Astrocyte (in vitro differentiated cells and primary cell): ENCODE measurements at regions not wholly inside any gene's neighbourhood (a gene's known extent, or its start where the extent isn't known, plus 50 kb on each side); places are given as distances from the start of the nearest gene placed in this dataset.

Source experiments
- DNase-seq: peaks from one replicate; pipeline ENCODE4 v3.0.0-alpha.2; 2010; ENCODE audit warnings: low read depth
- FAIRE-seq: peaks from 2 replicates; lab custom pipeline; 2011; peaks lifted over from hg19 to GRCh38; lab: Jason Lieb, UNC
- H2AFZ ChIP-seq: 2 replicates; pipeline ENCODE4 v1.6.0; 2012; ENCODE audit warnings: low read depth, low read length, inconsistent platforms
- H3K27ac ChIP-seq: 2 replicates; pipeline ENCODE4 v1.5.1; 2011; ENCODE audit warnings: low read depth, low read length, inconsistent platforms
- H3K27me3 ChIP-seq: 2 replicates; pipeline ENCODE4 v1.6.0; 2011; ENCODE audit warnings: low read length, inconsistent platforms; ENCODE audit not compliant: insufficient read depth
- H3K36me3 ChIP-seq: 2 replicates; pipeline ENCODE4 v1.5.1; 2011; ENCODE audit warnings: low read length, inconsistent platforms; ENCODE audit not compliant: insufficient read depth
- H3K4me1 ChIP-seq: 2 replicates; pipeline ENCODE4 v1.5.1; 2011; ENCODE audit warnings: low read length, inconsistent platforms; ENCODE audit not compliant: insufficient read depth
- H3K4me2 ChIP-seq: 2 replicates; pipeline ENCODE4 v1.6.0; 2012; ENCODE audit warnings: low read length, inconsistent platforms
- H3K4me3 ChIP-seq: 2 replicates; pipeline ENCODE4 v1.5.1; 2011; ENCODE audit warnings: low read depth, mild to moderate bottlenecking, low read length, inconsistent platforms; ENCODE audit not compliant: insufficient read depth
- H3K79me2 ChIP-seq: 2 replicates; pipeline ENCODE4 v1.6.0; 2012; ENCODE audit warnings: mild to moderate bottlenecking, low read length, inconsistent platforms; ENCODE audit not compliant: insufficient read depth
- H3K9ac ChIP-seq: 2 replicates; pipeline ENCODE4 v1.6.0; 2012; ENCODE audit warnings: mild to moderate bottlenecking, low read length, inconsistent platforms
- H3K9me3 ChIP-seq: 2 replicates; pipeline ENCODE4 v1.5.1; 2012; ENCODE audit warnings: low read depth, mild to moderate bottlenecking, low read length, inconsistent platforms; ENCODE audit not compliant: insufficient read depth
- H4K20me1 ChIP-seq: 2 replicates; pipeline ENCODE4 v1.6.0; 2012; ENCODE audit warnings: low read length, inconsistent platforms; ENCODE audit not compliant: insufficient read depth
- H3K27ac Mint-ChIP-seq: one replicate; pipeline ENCODE4 v1.8.0; 2021; ENCODE audit warnings: mild to moderate bottlenecking, mixed read lengths; ENCODE audit not compliant: unreplicated experiment
- H3K27me3 Mint-ChIP-seq: one replicate; pipeline ENCODE4 v1.8.0; 2021; ENCODE audit warnings: low read depth, mixed read lengths; ENCODE audit not compliant: unreplicated experiment
- H3K36me3 Mint-ChIP-seq: one replicate; pipeline ENCODE4 v1.8.0; 2021; ENCODE audit warnings: low read depth, mixed read lengths; ENCODE audit not compliant: unreplicated experiment
- H3K4me1 Mint-ChIP-seq: one replicate; pipeline ENCODE4 v1.8.0; 2021; ENCODE audit warnings: low read depth, mixed read lengths; ENCODE audit not compliant: unreplicated experiment
- H3K4me3 Mint-ChIP-seq: one replicate; pipeline ENCODE4 v1.8.0; 2021; ENCODE audit warnings: mild to moderate bottlenecking, moderate library complexity, mixed read lengths; ENCODE audit not compliant: unreplicated experiment
- H3K9me3 Mint-ChIP-seq: one replicate; pipeline ENCODE4 v1.8.0; 2021; ENCODE audit warnings: mild to moderate bottlenecking, mixed read lengths; ENCODE audit not compliant: unreplicated experiment
- EZH2 ChIP-seq: IDR thresholded peaks from 2 replicates; pipeline ENCODE4 v1.6.1; 2012; ENCODE audit warnings: mild to moderate bottlenecking, low read length, inconsistent platforms; ENCODE audit not compliant: insufficient read depth
- TF ChIP-seq, protein P1 (sequence below): IDR thresholded peaks from 2 replicates; pipeline ENCODE4 v1.5.1; 2011; ENCODE audit warnings: low read depth, mild to moderate bottlenecking, inconsistent platforms, low read length, moderate library complexity; ENCODE audit not compliant: insufficient read depth

DNA sequence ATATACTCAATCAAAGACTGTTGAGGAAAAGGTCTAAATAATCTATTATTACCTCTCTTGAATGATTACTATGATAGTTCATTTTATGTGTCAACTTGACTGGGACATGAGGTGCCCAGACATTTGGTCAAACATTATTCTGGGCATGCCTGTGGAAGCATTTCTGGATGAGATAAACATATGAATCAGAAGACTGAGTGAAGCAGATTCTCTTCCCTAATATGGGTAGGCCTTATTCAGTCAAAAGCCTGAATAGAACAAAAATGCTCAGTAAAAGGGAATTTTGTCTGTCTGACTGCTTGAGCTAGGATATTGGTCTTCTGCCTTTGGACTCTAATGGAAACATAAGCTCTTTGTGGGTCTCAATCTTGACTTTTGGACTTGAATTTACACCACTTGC lies 73.3 kb upstream of the SOX13 start:
- H3K36me3 ChIP-seq: no peaks in the 10 kb centered on the region
- no peaks in the 10 kb centered on the region for H3K79me2 ChIP-seq
- no peak overlapping the region for H3K27ac ChIP-seq
- Mint-ChIP-seq H3K4me3 (no peak overlapping the region), H3K27me3 (peaks cover 17% of the 10 kb centered on the region), H3K9me3 (peaks cover 5% of the 10 kb centered on the region), H3K27ac (no peak overlapping the region), H3K4me1 (peaks cover 3% of the 10 kb centered on the region), H3K36me3 (peaks cover 1% of the 10 kb centered on the region)
- H3K27me3 ChIP-seq: peaks cover 6% of the 10 kb centered on the region
- H2AFZ ChIP-seq: no peak overlapping the region
- TF ChIP-seq, protein P1, sequence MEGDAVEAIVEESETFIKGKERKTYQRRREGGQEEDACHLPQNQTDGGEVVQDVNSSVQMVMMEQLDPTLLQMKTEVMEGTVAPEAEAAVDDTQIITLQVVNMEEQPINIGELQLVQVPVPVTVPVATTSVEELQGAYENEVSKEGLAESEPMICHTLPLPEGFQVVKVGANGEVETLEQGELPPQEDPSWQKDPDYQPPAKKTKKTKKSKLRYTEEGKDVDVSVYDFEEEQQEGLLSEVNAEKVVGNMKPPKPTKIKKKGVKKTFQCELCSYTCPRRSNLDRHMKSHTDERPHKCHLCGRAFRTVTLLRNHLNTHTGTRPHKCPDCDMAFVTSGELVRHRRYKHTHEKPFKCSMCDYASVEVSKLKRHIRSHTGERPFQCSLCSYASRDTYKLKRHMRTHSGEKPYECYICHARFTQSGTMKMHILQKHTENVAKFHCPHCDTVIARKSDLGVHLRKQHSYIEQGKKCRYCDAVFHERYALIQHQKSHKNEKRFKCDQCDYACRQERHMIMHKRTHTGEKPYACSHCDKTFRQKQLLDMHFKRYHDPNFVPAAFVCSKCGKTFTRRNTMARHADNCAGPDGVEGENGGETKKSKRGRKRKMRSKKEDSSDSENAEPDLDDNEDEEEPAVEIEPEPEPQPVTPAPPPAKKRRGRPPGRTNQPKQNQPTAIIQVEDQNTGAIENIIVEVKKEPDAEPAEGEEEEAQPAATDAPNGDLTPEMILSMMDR: no peak
- TF ChIP-seq EZH2: no peak
- H3K4me1 ChIP-seq: no peaks in the 10 kb centered on the region
- H3K9me3 ChIP-seq: no peaks in the 10 kb centered on the region
- no peak overlapping the region for H3K9ac ChIP-seq
- no peak overlapping the region for H3K4me3 ChIP-seq
- FAIRE-seq (no peak), DNase-seq (peak; percentile 29)
- H4K20me1 ChIP-seq: no peaks in the 10 kb centered on the region
- H3K4me2 ChIP-seq: no peak overlapping the region

DNA sequence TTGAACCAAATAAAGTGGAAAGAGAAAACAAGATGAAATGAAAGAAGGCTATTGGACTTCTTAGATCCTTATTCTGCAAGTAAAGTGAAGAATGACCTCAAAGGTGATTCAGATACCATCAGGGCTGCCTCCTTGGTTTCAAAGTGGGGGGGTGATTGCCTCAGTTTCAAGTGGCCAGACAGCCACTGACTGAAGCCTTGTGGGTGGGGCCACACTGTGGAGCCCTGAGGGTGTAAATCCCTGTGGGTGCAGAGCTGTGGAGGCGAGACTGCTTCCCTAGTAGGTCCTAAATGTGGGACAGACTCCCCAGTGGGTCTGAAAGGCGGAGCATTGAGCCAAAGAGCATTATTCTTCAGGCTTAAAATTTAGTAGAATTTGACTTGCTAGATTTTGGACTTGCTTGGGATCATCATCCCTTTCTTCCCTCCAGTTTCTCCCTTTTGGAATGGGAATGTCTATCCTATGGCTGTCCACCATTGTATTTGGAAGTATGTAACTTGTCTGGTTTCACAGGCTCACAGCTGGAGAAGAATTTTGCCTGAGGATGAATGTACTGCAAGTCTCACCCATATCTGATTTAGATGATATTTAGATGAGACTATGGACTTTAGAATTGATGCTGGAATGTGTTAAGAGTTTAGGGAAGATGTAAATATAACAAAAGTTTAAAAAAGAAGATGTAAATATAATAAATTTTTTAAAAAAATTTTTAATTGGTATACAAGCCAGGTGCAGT lies 71.6 kb upstream of the SOX13 start:
- Histone ChIP-seq H4K20me1 (no peaks in the 10 kb centered on the region), H3K4me2 (no peak overlapping the region), H2AFZ (no peak overlapping the region), H3K4me1 (no peaks in the 10 kb centered on the region), H3K36me3 (no peaks in the 10 kb centered on the region), H3K9ac (no peak overlapping the region), H3K9me3 (no peaks in the 10 kb centered on the region), H3K79me2 (no peaks in the 10 kb centered on the region), H3K27me3 (no peaks in the 10 kb centered on the region), H3K27ac (no peak overlapping the region), H3K4me3 (no peak overlapping the region)
- no peak overlapping the region for H3K4me3 Mint-ChIP-seq
- peaks cover 2% of the 10 kb centered on the region for H3K4me1 Mint-ChIP-seq
- DNase-seq (no peak), FAIRE-seq (no peak)
- H3K27me3 Mint-ChIP-seq: peaks cover 3% of the 10 kb centered on the region
- H3K36me3 Mint-ChIP-seq: no peaks in the 10 kb centered on the region
- no peak for TF ChIP-seq EZH2
- TF ChIP-seq, protein P1: no peak
- peaks cover 5% of the 10 kb centered on the region for H3K9me3 Mint-ChIP-seq
- H3K27ac Mint-ChIP-seq: no peak overlapping the region

DNA sequence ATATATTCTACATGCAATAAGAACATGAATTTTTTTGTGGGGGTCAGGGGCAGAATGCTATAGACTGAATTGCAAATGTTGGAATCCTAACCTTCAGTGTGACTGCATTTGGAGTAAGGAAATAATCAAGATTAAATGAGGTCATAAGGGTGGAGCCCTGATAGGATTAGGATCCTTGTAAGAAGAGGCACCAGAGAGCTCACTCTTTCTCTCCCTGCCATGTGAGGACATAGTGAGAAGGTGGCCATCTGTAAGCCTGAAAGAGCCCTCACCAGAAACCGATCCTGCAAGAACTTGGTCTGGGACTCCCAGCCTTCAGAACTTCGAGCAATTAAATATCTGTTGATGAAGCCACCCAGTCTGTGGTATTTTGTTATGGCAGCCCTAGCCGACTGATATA lies 70.3 kb upstream of the SOX13 start:
- no peak overlapping the region for H3K27ac Mint-ChIP-seq
- no peaks in the 10 kb centered on the region for H3K79me2 ChIP-seq
- no peak overlapping the region for H3K27ac ChIP-seq
- no peaks in the 10 kb centered on the region for H3K36me3 Mint-ChIP-seq
- no peaks in the 10 kb centered on the region for H4K20me1 ChIP-seq
- DNase-seq (no peak), FAIRE-seq (no peak)
- H2AFZ ChIP-seq: no peak overlapping the region
- H3K4me1 ChIP-seq: no peaks in the 10 kb centered on the region
- no peak overlapping the region for H3K4me2 ChIP-seq
- no peak overlapping the region for H3K4me3 Mint-ChIP-seq
- H3K9me3 Mint-ChIP-seq: peaks cover 5% of the 10 kb centered on the region
- no peaks in the 10 kb centered on the region for H3K36me3 ChIP-seq
- no peaks in the 10 kb centered on the region for H3K9me3 ChIP-seq
- H3K27me3 ChIP-seq: no peaks in the 10 kb centered on the region
- TF ChIP-seq, protein P1: no peak
- TF ChIP-seq EZH2: no peak
- peaks cover 2% of the 10 kb centered on the region for H3K4me1 Mint-ChIP-seq
- H3K4me3 ChIP-seq: no peak overlapping the region
- H3K27me3 Mint-ChIP-seq: no peaks in the 10 kb centered on the region
- no peak overlapping the region for H3K9ac ChIP-seq
